ENCODE measurements at regions not wholly inside any gene's neighbourhood (a gene's known extent, or its start where the extent isn't known, plus 50 kb on each side); places are given as distances from the start of the nearest gene placed in this dataset.
"Not testable (repeated sequence)": the region's sequence is repeated elsewhere in the genome, so short reads cannot be mapped to it uniquely, and the experiment has no call there.

GRCh38 chr12:38166225-38166624 is 150.3 kb upstream of the ALG10B start:
- Histone ChIP-seq H3K4me2 (no peak overlapping the region), H3K27ac (no peak overlapping the region), H3K9me3 (ENCODE audit: insufficient read depth, low read depth) (no peaks in the 10 kb centered on the region), H3K4me1 (replicated peaks; ENCODE audit: insufficient read depth) (no peaks in the 10 kb centered on the region), H3K79me2 (ENCODE audit: low read depth) (no peaks in the 10 kb centered on the region), H2AFZ (no peak overlapping the region), H3F3A (ENCODE audit: insufficient read depth, low read depth) (no peaks in the 10 kb centered on the region), H3K36me3 (ENCODE audit: low read depth) (no peaks in the 10 kb centered on the region), H3K9me2 (ENCODE audit: insufficient read depth) (no peaks in the 10 kb centered on the region), H3K27me3 (ENCODE audit: insufficient read depth, low read depth) (no peaks in the 10 kb centered on the region), H3K4me3 (no peak overlapping the region), H4K20me1 (ENCODE audit: insufficient read depth) (no peaks in the 10 kb centered on the region)
- BruUV-seq (replicated peaks): no TSS peak
- ChIA-PET POLR2A (ENCODE audit: unreplicated experiment) (no interaction called here), CTCF (no interaction called here)
- no peak for TF ChIP-seq CTCF (conservative IDR thresholded peaks at IDR 0.05)
- TF ChIP-seq EZH2 (IDR thresholded peaks at IDR 0.05; ENCODE audit: low read depth): no peak
- intact Hi-C loops (cut with micrococcal nuclease; ENCODE audit: unreplicated experiment): no loop called here
- no peak for DNase-seq

- Histone ChIP-seq H3K4me1 (replicated peaks; ENCODE audit: insufficient read depth) (peaks cover 10% of the 10 kb centered on the region), H2AFZ (no peak overlapping the region), H3K9me2 (ENCODE audit: insufficient read depth) (no peaks in the 10 kb centered on the region), H3K27ac (no peak overlapping the region), H4K20me1 (ENCODE audit: insufficient read depth) (no peaks in the 10 kb centered on the region), H3K79me2 (ENCODE audit: low read depth) (no peaks in the 10 kb centered on the region), H3F3A (ENCODE audit: insufficient read depth, low read depth) (no peaks in the 10 kb centered on the region), H3K4me3 (no peak overlapping the region), H3K9me3 (ENCODE audit: insufficient read depth, low read depth) (no peaks in the 10 kb centered on the region), H3K4me2 (no peak overlapping the region), H3K27me3 (ENCODE audit: insufficient read depth, low read depth) (no peaks in the 10 kb centered on the region), H3K36me3 (ENCODE audit: low read depth) (no peaks in the 10 kb centered on the region)
- no TSS peak for BruUV-seq (replicated peaks)
- ChIA-PET CTCF (no interaction called here), POLR2A (ENCODE audit: unreplicated experiment) (no interaction called here)
- no peak for TF ChIP-seq EZH2 (IDR thresholded peaks at IDR 0.05; ENCODE audit: low read depth)
- no peak for TF ChIP-seq CTCF (conservative IDR thresholded peaks at IDR 0.05)
- DNase-seq: peak in 1 of 2 experiments; percentile 70
- intact Hi-C loops (cut with micrococcal nuclease; ENCODE audit: unreplicated experiment): no loop called here
Observed at GRCh38 chr12:38175538-38175937, 141.0 kb upstream of the ALG10B start.

GRCh38 chr12:38183617-38184016 is 133.0 kb upstream of the ALG10B start:
- H3K27ac ChIP-seq; H3K4me1 ChIP-seq (replicated peaks; ENCODE audit: insufficient read depth); BruUV-seq (replicated peaks); CTCF ChIA-PET; H3K27me3 ChIP-seq (ENCODE audit: insufficient read depth, low read depth); H4K20me1 ChIP-seq (ENCODE audit: insufficient read depth); H3K4me3 ChIP-seq; H2AFZ ChIP-seq; H3F3A ChIP-seq (ENCODE audit: insufficient read depth, low read depth); H3K9me3 ChIP-seq (ENCODE audit: insufficient read depth, low read depth); H3K4me2 ChIP-seq; intact Hi-C loops (cut with micrococcal nuclease; ENCODE audit: unreplicated experiment); H3K9me2 ChIP-seq (ENCODE audit: insufficient read depth); H3K36me3 ChIP-seq (ENCODE audit: low read depth); POLR2A ChIA-PET (ENCODE audit: unreplicated experiment); H3K79me2 ChIP-seq (ENCODE audit: low read depth): not testable (repeated sequence)
- peak; percentile 57 to 78 for DNase-seq

- H2AFZ ChIP-seq; H3K36me3 ChIP-seq (ENCODE audit: low read depth); H3K9me2 ChIP-seq (ENCODE audit: insufficient read depth); CTCF ChIA-PET; H3K4me1 ChIP-seq (replicated peaks; ENCODE audit: insufficient read depth); H3K9me3 ChIP-seq (ENCODE audit: insufficient read depth, low read depth); H3K4me3 ChIP-seq; H3K27ac ChIP-seq; intact Hi-C loops (cut with micrococcal nuclease; ENCODE audit: unreplicated experiment); H3K4me2 ChIP-seq; H3K79me2 ChIP-seq (ENCODE audit: low read depth); H4K20me1 ChIP-seq (ENCODE audit: insufficient read depth); POLR2A ChIA-PET (ENCODE audit: unreplicated experiment); H3K27me3 ChIP-seq (ENCODE audit: insufficient read depth, low read depth); DNase-seq; BruUV-seq (replicated peaks); H3F3A ChIP-seq (ENCODE audit: insufficient read depth, low read depth): not testable (repeated sequence)
Observed at GRCh38 chr12:38197286-38197685, 119.3 kb upstream of the ALG10B start.

Measured in PC-9 (cell line).